ENCODE measurements at regions not wholly inside any gene's neighbourhood (a gene's known extent, or its start where the extent isn't known, plus 50 kb on each side); places are given as distances from the start of the nearest gene placed in this dataset.

DNA sequence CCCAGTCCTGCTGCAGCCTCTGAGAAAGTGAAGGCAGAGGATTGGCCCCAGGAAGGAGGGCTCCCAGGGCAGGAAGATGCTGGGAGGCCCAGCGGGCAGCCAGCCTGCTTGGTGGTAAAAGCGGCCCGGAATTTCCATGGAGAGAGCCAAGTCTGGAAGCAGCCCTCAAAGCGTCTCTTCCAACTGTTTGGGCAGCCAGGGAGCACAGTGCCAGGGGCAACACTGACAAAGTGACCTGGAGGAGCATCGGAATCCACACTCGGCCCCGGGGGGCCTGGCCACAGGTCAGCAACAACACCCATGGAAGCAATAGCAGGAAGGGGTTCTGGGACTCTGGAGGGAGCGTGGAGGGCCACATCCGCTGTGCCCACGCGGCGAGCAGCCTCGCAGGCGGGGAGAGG, 63.2 kb upstream of the FGFR2 start:
- TF ChIP-seq, protein P1, sequence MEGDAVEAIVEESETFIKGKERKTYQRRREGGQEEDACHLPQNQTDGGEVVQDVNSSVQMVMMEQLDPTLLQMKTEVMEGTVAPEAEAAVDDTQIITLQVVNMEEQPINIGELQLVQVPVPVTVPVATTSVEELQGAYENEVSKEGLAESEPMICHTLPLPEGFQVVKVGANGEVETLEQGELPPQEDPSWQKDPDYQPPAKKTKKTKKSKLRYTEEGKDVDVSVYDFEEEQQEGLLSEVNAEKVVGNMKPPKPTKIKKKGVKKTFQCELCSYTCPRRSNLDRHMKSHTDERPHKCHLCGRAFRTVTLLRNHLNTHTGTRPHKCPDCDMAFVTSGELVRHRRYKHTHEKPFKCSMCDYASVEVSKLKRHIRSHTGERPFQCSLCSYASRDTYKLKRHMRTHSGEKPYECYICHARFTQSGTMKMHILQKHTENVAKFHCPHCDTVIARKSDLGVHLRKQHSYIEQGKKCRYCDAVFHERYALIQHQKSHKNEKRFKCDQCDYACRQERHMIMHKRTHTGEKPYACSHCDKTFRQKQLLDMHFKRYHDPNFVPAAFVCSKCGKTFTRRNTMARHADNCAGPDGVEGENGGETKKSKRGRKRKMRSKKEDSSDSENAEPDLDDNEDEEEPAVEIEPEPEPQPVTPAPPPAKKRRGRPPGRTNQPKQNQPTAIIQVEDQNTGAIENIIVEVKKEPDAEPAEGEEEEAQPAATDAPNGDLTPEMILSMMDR (IDR thresholded peaks at IDR 0.05; ENCODE audit: insufficient read depth, missing control alignments), result no peak
- DNase-seq (ENCODE audit: insufficient read length, low spot score) (no peak), FAIRE-seq (no peak)

DNA sequence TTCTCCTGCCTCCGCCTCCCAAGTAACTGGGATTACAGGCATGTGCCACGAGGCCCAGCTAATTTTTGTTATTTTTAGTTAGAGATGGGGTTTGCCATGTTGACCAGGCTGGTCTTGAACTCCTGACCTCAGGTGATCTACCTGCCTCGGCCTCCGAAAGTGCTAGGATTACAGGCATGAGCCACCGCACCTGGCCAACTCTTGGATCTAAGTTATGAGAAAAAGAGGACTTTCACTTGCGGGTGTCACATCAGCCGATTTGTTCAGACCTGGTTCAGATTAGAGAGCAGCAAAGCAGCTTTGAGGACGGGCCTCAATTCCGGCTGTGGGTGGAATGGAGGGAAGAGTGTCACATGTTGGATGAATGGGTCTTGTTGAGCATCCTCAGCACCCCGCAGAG, 61.0 kb upstream of the FGFR2 start:
- TF ChIP-seq, protein P1 (IDR thresholded peaks at IDR 0.05; ENCODE audit: insufficient read depth, missing control alignments), result no peak
- DNase-seq (ENCODE audit: insufficient read length, low spot score), result no peak
- FAIRE-seq, result no peak

DNA sequence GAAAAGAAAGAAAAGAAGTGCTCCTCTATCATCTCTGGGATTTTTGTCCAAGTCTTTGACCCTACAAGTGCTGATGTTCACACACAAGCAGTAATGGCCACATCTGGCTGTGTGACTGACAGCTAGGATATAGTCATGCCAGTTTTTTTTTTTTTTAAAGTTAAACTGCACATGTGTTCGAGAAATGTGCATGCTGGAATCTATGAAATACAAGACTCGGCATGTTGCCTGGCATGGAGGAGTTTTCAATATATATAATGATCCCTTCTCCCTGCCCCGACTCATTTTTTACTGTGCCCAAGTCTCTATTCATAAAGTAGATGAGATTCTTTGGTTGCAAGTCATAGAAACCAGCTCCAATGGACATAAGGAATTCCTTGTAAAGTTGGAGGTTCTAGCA, 60.4 kb upstream of the FGFR2 start:
- DNase-seq (ENCODE audit: insufficient read length, low spot score) (no peak), FAIRE-seq (no peak)
- TF ChIP-seq, protein P1 (IDR thresholded peaks at IDR 0.05; ENCODE audit: insufficient read depth, missing control alignments), result no peak

DNA sequence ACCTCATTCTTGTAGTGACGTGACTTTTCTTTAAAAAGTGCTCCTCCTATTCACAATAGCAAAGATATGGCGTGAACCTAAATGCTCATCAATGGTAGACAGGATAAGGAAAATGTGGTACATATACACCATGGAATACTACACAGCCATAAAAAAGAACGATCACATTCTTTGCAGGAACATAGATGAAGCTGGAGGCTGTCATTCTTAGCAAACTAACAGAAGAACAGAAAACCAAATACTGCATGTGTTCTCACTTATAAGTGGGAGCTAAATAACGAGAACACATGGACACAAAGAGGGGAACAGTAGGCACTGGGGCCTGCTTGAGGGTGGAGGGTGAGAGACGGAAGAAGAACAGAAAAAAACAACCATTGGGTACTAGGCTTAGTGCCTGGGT, 59.9 kb upstream of the FGFR2 start:
- FAIRE-seq, result no peak
- TF ChIP-seq, protein P1 (IDR thresholded peaks at IDR 0.05; ENCODE audit: insufficient read depth, missing control alignments), result no peak
- no peak for DNase-seq (ENCODE audit: insufficient read length, low spot score)

DNA sequence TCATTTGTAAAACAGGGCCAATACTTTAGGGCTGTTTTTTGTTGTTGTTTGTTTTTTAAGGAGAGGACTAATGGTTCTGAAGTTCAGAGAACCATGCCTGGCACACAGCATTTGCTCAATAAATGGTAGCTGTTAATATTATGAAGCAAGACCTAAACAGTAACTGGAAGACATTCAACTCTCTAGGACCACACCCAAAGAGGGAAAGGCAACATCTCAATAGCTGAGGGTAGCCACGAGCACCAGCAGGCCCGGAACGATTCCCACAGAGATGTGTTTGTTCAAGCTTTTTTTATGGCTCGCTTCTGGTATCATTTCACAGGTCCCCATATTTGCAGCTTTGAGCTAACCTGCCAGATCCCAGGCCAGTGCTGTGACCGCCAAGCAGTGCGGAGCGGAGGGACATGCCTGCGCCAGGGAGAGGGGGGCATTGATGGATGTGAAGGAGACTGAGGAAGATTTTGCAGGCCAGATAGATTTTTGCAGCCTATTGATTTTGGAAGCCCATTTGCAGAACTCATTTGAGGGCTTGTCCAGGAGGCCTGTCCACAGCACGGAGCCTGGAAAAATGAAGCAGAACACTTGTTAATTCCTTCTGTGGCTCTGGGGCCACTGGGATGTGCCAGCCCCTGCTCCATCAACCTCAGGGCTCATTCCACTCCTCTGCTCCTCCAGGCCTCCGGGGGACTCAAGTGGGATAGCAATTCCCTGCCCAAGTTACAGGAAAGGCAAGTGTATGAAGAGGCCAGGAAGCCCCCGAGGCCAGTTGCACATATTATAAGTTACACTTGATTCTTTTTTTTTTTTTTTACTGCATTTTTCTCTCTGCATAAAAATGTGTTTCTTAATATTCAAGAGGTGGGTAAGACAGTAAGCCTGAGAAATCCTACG, 57.3 kb upstream of the FGFR2 start:
- TF ChIP-seq, protein P1 (IDR thresholded peaks at IDR 0.05; ENCODE audit: insufficient read depth, missing control alignments), result no peak
- no peak for FAIRE-seq
- DNase-seq (ENCODE audit: insufficient read length, low spot score), result no peak

DNA sequence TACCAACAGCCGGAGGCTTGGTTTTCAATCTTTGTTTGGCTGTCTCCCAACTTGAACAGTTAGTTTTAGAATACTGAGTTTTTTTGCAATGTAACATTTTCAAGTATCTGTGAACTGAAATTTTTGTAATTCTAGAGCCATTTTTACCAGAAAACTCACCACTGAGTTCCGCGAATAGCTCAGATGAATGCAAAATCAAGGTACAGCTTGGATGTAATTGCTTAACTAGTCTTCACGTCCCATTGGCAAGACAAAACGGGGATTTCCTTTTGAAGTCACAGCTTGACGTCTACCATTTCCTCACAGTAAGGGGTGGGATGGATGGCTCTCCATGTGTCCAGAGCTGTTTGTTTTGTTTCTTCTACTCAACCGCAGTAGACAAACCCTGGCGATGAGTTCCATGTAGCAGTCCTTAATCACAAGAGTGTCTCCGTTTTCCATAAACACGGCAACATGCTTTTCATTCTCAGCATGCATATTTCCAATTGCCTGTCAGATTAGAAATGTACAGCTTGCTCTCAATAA, 55.8 kb upstream of the FGFR2 start:
- DNase-seq (ENCODE audit: insufficient read length, low spot score) (no peak), FAIRE-seq (no peak)
- TF ChIP-seq, protein P1 (IDR thresholded peaks at IDR 0.05; ENCODE audit: insufficient read depth, missing control alignments), result no peak

DNA sequence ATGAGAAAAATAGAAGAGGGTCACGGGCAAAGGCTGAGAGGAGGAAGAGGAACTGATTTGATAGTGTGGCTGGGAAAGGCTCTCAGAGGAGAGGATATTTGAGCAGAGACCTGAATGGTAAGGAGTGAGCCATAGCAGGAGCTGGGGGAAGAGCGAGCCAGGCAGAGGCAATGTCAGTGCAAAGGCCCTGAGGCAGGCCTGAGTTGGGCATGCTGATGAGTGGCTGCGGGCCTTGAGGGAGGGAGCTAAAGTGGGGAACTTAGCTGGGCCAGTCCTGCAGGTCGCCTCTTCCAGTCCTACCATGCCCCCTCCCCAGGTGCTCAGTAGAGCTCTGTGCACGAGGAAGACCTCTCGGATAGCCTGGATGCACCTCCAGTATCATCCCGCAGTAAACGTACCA, 55.4 kb upstream of the FGFR2 start:
- TF ChIP-seq, protein P1 (IDR thresholded peaks at IDR 0.05; ENCODE audit: insufficient read depth, missing control alignments), result no peak
- FAIRE-seq, result no peak
- no peak for DNase-seq (ENCODE audit: insufficient read length, low spot score)
